Right hindlimb (tissue), 1 donor: ENCODE measurements at regions not wholly inside any gene's neighbourhood (a gene's known extent, or its start where the extent isn't known, plus 50 kb on each side); places are given as distances from the start of the nearest gene placed in this dataset.

ENCODE experiments used
- DNase-seq: peaks from one replicate; pipeline ENCODE4 v3.0.0-alpha.2; 2018

DNA sequence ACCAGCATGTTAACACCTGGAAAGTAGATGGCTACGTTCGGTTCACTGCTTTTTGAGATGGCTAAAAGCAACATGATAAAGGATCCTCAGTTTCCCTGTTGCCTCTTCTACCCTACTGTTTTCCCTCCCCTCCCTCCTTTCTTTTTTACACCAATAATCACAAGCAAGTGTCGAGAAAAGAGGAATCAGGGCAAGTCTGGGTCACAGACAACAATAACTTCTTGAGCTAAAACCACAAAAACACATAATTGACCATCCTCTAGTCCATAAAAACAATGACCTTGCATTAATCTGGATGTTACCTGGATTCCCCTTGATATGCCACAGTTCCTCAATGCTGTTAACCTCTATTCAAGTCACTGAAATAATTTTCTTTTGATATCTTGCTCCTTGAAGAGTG is 736.6 kb upstream of the GCFC2 start:
- DNase-seq = no peak

DNA sequence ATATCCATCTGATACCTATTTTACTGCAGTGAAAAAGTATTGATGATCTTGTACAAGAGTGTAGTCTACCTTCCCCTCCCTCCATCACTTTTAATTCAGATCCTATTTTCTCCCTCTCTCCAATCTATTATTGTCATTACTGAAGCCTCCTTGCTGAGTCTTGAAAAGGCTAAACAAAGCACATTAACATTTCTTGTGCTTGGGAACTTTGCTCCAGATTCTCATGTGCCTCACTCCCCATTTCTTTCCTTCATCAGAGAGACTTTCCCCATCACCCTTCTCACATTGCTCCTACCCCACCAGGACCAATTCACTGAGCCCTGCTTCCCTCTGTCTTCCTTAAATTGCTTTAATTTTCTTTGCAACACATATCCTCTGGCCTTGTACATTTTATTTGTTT is 736.2 kb upstream of the GCFC2 start:
- DNase-seq = no peak

DNA sequence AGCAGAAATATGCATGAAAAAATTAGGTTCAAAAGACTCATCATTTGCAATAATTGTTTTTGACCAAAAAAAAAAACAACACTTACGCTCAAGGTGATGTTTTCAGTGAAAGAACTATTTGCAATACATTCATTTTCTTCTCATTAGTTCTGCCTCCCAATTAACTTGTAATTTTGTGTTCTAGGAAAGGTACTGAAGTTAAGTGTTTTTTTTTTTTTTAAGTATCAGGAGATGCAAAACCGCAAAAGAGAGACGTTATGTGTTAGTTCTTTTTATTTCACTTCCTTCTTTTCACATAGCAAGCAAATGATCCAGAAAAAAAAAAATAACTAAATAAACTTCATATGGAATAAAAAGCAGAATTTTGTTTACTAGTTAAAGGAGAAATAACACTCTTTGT is 735.2 kb upstream of the GCFC2 start:
- DNase-seq = no peak

DNA sequence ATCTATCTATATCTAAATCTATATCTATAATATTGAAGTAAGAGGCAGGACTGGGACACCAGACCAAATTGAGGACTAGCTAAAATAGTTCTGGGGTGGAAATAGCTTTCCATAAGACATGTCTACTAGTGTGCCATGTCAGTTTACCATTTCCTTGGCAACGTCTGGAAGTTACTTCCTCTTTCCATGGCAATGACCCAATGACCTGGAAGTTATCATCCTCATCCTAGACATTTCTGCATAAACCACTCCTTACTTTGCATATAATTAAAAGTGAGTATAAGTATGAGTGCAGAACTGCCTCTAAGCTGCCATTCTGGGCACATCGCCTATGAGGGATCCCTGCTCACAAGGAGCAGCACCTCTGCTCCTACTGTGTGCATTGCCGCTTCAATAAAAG is 734.0 kb upstream of the GCFC2 start:
- DNase-seq = no peak

DNA sequence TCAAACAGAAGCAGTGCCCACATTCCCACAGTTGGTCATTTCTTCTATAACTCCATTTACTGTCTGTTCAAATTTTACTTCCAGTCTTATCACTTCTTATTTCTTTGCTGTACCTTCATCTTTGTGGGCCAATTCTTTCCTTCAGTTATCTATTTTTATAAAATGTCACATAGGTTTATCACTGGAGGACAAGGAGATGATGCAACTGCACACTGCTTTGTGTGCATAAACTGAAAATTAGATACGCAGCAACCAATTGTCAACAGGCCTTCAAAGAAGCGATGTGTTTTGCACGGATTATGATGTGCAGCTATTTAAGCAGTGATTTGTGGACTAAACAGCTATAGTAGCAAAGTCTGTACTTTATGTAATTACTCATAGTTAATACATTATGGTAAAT is 726.8 kb upstream of the GCFC2 start:
- DNase-seq = no peak

DNA sequence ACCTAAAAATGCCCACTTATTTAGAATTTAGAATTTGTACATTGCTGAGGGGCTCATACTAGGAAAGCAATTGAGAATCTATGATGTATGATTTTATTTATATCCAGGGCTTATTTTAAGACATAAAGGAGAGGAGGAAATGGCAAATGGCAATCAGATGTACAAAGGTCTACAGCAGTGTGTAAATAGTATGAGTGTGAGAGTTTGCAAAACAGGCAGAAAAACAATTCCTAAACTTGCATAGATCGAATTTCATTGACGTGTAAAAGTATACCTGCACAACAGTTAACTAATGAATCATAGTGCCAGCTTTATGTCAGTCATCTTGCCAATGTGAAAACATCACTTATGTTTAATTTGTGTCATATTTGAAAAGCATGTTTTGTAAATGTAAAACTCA is 718.7 kb upstream of the GCFC2 start:
- DNase-seq = no peak

DNA sequence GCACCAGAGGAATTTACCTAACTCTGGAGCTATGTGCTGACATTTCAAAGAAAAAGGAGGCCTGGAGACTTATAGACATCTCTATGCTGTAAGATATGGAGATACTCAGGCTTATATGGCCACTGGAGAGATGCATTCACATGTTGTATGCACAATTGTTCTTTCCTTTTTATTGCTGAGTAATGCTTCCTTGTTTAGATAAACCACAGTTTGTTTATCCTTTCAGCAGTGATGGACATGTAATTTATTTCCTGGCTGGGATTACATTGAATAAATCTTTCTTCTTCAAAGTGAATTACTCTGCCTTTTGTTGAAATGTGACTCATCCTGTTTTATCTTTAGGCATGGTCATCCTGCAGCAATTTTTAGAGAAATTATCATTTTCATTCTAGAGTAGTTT is 716.7 kb upstream of the GCFC2 start:
- no peak for DNase-seq

DNA sequence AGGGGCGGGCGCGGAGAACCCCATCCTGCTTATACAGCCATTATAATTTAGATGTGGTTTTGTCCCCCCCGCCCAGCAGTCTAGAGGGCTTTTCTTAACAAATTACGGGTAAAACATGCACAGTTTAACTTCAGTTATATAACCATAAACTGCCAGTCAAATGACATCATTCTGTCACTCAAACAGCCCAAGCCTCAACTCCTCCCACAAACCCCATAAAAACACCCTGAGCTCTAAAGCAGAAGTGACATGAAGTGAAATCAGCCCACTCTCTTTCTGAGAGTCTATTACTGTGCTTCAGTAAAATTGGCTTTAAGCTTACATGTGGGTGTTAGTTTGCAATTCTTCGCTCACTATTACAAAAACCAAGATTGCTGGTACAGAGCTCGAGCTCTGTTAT is 705.1 kb upstream of the GCFC2 start:
- DNase-seq = no peak

DNA sequence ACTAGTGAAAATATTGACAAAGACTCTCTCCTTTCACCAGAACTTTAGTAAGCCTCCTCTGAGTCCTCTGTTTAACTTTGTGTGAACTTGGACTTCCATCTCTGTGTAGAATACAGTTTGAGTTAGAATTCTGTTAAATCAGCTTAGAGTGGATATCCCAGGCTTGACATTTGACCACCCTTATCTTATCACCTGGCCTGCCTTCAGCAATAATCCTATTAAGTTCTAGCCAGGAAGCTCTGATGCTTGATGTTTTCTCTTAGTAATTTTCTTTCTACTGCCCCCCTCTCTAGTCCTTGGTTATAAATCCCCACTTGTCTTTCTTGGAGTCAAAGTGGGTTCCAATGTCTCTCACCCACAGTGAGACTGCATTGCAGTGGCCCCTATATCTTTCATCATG is 702.7 kb upstream of the GCFC2 start:
- no peak for DNase-seq

DNA sequence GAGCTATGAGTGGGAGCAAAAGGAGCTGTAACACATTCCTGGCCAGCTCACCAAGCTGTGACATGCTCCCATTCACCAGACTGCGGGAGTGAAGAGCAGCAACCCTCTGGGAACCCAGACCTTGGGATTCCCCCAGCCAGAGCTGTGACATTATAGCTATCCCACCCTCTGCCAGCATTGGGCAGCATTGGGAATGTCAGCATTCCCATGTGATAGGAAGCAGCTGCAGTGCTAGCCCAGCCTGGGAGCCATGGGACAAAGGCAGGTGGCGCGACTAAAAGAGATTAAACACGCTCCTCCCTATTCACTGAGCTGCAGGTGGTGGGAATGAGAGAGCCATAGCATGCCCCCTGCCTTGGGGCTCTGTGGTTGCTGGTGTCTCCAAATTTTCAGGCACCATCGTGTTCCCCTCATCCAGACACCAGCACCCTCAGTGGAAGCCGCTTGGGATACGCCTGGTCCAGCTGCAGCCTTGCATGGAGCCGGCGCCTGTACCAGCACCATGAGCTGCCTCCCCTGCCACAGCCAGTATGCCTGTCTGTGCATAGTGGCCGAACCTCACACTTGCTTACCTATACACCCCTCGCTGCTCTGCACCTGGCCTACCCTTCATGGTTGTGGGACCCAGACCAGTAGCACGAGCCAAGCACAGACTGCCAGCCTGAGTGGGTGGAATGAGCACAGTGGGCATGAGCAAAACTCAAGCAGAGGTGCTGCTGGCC is 695.6 kb upstream of the GCFC2 start:
- DNase-seq = no peak

DNA sequence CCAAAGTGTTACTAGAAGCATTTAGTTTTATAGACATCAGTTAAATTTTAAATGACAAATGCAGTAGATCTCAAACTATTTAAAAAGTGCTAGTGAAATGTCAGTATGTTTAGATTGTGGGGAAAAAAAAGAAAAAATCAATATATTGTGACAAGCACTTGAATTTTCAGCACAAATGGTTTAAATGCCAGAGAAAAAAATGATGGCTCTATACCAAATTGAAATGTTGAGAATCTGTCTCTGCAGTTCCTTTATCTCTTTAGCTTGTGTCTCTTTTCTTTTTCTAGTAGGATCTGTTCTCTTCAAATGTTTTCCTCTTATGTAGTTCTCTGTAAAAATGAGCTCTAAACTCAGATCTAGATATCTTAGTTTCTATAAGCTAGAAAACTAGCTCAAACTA is 682.6 kb upstream of the GCFC2 start:
- no peak for DNase-seq

DNA sequence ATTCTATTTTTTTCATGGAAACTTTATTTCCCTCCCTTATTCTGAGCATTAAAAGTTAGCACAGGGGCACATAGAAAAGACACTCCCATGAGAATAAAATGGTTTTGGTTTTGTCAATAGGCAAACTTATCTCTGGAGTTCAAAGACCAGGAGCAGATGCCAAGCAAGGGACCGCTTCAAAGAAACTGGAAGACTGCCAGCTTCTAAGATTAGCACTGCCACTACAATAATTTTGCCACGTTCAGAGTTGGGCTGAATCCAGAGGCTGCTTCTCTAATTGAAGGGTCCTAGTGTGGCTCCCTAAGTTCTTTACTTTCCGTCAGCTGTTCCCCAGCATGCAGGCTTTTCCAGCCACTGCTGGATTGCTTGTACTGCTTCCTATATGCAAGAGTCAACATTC is 681.0 kb upstream of the GCFC2 start:
- peak; percentile 20 for DNase-seq

DNA sequence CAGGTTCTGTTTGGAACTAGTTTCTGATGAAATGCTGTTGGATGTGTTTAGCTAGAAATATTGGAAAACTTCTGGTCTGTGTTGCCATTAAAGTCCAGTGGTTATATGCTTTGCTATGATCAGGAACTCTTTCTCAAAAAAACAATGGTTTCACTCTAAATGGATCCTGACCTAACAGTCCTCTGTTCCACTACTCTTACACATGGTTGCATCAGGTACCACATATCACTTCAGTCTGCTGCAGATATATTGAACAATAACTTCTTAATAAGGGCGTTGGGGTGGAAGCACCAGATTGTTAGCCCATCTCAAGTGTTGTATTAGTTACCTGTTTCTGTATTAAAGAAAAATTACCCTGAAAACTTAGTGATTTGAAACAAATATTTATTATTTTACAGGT is 676.6 kb upstream of the GCFC2 start:
- no peak for DNase-seq

DNA sequence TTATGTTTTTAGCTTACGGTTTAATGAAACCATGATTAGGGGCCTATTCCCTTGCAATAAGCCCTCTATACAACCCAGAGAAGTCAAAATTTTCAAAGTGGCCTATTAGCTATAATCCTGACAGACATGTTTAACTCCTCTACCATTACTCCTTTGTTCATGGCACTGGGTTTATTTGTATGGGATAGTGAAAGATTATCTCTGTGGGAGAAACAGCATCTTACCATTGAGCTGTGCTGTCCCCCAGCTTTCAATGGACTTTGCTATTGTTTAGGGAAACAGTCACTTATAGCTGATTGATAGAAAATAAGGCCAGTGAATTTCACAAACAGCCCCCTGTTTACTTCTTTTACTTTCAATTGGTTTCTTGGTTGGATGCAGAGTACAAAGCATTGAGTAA is 675.2 kb upstream of the GCFC2 start:
- DNase-seq = no peak

DNA sequence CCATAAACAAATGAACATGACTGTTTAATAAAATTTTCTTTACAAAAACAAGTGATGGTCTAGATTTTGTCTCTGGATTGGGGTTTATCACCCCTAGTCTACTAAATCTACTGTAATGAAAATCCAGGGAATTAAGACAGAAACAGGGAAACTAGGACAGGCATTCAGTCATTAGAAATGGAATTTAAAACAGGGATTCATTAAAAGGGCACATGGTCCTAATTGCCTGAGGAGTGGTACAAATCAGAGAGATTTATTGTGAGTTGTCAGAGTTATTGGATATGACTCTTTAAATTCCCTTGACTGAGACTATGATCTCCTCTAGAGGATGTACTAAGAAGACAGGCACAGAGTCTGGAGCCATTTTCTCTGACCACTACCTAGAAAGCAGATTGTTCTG is 670.9 kb upstream of the GCFC2 start:
- DNase-seq = no peak

DNA sequence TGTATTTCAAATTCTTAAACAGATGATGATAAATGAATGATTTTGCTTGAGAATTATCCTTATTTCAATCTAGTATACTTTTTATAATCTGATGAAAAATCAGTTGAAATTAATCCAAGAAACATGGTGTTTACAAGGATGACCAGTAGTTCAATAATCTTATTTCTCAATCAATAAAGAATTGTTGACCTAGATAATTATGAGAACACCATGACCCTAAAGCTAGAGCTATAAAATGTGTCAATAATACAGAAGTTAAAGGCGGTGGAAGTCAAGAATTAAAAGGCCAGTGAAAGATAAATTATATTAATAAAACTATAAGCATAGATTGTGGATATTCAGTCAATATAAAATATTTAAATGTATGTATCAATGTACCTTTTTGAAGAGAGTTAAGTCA is 667.4 kb upstream of the GCFC2 start:
- DNase-seq = no peak

DNA sequence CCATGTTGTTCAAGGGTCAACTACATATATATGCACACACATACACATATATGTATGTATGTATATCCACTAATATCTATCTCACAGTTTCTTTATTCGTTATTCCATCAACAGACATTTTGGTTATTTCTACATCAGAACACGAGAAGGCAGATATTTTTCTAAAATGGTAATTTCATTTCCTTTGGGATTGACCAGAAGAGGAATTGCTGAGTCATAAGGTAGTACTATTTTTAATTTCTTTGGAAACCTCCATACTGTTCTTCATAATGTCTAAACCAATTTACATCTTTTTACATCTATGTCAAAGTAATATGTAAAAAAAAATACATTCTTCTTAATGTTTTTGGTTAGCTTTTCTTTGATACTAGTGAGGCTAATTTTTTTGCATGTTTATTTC is 630.7 kb upstream of the GCFC2 start:
- DNase-seq = no peak

DNA sequence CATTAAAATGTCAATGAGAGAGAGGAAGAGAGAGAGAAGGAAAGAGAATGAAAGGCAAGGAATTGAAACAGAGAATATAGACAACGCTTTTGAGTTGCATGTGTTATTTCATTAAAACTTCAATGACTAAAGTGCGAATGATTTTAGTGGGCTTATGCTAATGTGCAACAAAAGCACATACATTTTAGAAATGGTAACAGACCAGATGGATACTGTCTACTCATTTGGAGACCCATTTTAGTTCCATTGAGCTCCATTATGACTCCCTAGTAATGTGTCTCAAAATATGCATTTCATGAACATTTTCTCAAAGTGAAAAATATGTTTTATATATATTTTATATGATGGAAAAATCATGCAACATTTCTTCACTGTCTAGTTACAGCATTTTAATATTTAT is 622.2 kb upstream of the GCFC2 start:
- DNase-seq = no peak

DNA sequence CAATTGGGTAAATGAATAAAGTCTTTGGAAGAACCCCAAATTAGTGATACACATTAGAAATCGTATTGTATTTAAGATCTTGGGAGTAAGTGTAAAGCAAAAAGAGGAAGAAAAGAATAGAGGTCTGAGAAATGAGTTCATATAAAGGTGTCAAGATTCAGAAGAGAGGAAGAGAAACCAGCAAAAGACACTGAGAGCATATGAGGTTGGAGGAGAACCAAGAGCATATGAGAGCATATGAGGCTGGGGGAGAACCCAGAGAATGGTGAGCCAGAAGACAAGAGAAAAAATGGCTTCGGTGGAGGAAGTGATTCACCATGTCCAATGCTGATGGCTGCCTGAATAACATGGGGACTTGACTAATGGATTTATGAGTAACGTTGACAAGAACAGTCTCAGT is 620.1 kb upstream of the GCFC2 start:
- no peak for DNase-seq

DNA sequence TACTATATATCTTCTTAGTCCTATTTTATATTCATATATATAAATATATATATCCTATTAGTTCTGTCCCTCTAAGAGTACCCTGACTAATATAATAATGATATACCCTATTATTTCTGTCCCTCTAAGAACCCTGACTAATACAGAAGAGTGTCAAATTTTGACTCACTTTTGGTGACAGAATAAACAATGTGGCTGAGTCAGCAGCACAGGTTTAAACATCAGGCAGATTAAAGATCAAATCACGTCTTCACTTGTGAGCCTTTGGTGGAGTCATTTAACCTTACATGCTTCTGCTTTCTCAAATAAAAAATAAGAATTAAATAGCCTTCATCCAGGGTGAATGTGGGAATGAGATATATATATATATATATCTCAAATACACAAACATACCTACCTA is 615.9 kb upstream of the GCFC2 start:
- DNase-seq = no peak

DNA sequence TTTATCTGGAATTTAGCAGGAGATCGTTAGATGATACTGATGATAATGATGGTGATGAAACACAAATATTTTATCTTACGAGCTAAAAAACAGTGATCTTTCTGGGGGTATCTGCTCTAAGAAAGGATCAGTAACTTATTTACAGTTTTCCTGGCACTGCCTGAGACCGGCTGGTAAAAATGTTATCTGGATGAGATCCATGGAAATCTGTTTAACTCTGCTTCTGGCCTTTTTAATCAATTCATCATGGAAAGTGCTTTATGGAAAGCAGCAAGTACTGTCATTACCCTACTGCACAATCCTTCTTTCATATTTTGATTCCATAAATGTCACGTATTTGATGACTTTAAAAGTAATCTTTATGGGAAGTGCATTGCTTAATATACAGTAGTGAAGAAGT is 612.7 kb upstream of the GCFC2 start:
- DNase-seq = no peak

DNA sequence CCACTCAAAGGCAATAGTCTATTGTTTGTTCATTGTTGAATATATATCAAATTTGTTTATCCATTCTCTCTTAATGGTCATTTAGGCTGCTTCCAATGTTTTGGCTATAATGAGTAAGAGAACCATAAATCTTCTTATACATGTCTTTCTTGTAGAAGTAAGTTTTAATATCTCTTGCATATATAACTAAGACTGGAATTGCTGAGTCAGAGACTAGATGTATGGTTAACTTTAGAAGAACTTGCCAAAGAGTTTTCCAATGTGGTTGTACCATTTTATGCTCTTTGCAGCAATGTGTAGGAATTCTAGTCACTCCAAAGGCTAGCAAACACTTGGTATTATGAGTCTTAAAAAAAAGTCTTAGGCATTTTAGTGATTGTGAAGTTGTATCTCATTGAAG is 610.0 kb upstream of the GCFC2 start:
- no peak for DNase-seq

DNA sequence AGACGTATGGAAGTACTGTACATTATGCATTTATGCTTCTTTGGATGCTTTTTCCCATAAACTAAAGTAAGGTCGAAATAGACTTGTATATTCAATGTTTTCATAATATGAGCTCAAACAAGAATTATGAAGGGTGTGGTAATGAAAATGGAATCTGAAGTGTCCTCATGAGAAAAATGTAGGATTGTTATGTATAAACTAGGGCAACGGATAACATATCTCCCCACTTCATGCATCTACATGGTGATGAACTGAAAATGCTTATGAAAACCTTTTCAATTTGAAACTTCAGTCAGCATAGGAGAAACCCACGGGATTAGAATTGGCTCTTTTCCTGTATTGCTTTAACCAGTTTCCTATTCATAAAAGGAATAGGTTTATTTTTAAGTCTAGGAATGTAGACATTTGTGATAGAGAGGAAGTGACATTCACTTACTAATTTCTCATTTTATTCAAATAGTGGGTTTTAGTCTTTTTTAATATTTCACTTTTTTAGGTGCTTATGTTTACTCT is 608.2 kb upstream of the GCFC2 start:
- no peak for DNase-seq

DNA sequence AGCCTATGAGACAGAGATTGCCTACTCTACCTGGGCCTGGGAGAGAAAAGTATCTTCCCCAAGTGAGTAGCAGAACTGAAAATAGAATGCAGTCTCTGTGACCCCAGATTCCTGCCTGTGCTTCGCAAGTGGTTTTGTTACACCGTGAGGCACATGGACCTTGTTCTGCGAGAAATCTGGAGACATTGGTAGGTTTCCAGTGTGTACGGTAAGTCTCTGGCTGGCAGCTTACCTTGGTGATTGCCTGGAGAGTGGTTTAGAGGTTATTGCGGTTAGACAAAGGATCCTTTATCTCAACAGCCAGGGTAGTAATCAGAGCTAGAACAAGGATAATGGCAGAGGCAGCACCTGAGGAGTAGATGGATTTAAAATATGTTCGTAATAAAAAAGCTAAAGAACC is 606.0 kb upstream of the GCFC2 start:
- no peak for DNase-seq

DNA sequence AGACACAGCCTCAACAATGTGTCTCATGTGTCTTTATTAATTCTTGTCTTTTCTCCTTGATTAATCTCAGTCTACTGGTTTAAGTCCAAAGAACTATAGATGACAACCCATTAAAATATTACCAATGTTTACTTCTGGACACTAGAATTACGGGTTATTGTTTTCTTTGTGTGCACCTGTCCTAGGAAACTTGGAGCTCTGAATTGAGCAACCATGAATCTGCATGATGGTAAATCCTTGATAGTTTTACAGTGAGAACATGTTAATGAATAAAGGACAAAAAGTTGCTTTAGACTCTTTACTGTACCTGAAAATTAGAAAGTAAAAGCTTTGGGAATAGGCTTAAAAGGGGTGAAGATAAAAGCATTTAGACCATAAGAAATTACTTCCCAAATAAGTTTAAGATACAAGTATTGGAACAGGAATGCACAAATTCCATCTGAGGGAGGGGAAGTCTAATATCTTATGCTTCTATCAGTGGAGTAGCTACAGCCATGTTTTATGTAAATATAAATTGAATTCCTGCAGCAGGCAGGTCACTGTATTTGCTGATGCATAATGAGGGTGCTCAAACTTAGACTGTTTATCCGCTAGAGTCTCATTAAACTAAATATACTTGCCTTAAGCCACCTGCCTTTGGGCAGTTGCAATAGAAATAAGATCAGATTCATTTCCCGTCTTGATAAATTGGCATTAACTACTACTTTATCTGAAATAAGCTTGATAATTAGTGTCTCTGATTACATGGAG is 603.7 kb upstream of the GCFC2 start:
- DNase-seq = no peak
